ENCODE measurements at regions not wholly inside any gene's neighbourhood (a gene's known extent, or its start where the extent isn't known, plus 50 kb on each side); places are given as distances from the start of the nearest gene placed in this dataset.

DNA sequence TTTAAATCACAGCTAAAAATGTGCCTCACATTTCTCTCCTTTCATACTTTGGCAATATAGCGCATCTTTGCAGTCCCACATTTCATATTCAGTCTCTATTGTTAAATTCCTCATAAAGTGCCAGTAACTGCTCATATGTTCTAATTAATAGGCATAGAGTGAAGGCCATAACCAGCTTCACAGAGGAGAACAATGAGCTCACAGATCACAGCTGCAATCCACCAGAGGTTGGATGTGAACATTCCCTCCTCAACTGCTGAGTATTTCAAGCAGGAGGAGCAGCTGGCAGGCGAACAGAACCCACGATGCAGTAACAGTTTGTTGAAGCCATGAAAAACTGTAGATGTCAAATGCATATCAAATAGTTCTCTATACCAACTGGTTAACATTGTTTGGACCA lies 2088.7 kb upstream of the AGA start:
- BruUV-seq (replicated peaks) = no TSS peak
- DNase-seq (ENCODE audit: low read depth, low spot score) (no peak), ATAC-seq (no peak)
- Histone ChIP-seq H3K79me2 (ENCODE audit: insufficient read depth, low read length) (no peaks in the 10 kb centered on the region), H3K36me3 (ENCODE audit: control insufficient read depth in 1 of 2, insufficient read depth in 2 of 2, low read length in 2 of 2) (no peaks in the 10 kb centered on the region), H3K4me1 (ENCODE audit: control insufficient read depth in 1 of 2, insufficient read depth in 2 of 2, low read length in 2 of 2) (no peaks in the 10 kb centered on the region), H4K20me1 (ENCODE audit: insufficient read depth) (no peaks in the 10 kb centered on the region), H3K9me3 (ENCODE audit: control insufficient read depth in 1 of 2, insufficient read depth in 1 of 2, low read depth in 1 of 2, low read length in 2 of 2) (no peaks in the 10 kb centered on the region), H3K4me2 (ENCODE audit: low read length) (no peak overlapping the region), H3K27ac (ENCODE audit: low read depth, low read length) (no peak overlapping the region), H3K9ac (ENCODE audit: low read length) (no peak overlapping the region), H3K27me3 (ENCODE audit: insufficient read depth, low read length) (no peaks in the 10 kb centered on the region), H3K4me3 (replicated peaks in 1 of 2; ENCODE audit: low read depth in 1 of 2, low read length in 2 of 2) (no peak overlapping the region), H3K9me2 (ENCODE audit: insufficient read depth) (no peaks in the 10 kb centered on the region), H2AFZ (ENCODE audit: low read depth, low read length, poor library complexity, severe bottlenecking) (no peak overlapping the region)
- ChIA-PET RAD21 (ENCODE audit: low non-redundant PET in 1 of 2, low total read pairs in 2 of 2, uncharacterized antibody in 2 of 2, unreplicated experiment in 2 of 2) (no interaction called here), POLR2A (no interaction called here), CTCF (no interaction called here)
- TF ChIP-seq, protein P1, sequence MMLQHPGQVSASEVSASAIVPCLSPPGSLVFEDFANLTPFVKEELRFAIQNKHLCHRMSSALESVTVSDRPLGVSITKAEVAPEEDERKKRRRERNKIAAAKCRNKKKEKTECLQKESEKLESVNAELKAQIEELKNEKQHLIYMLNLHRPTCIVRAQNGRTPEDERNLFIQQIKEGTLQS (IDR thresholded peaks at IDR 0.05) = no peak
- TF ChIP-seq EZH2 (IDR thresholded peaks at IDR 0.05) = no peak
- TF ChIP-seq TCF7L2 (IDR thresholded peaks at IDR 0.05; ENCODE audit: borderline replicate concordance, extremely low read depth, insufficient read depth, insufficient read length) = no peak
- no peak for TF ChIP-seq EZH2phosphoT487 (IDR thresholded peaks at IDR 0.05; ENCODE audit: borderline replicate concordance)
- TF ChIP-seq POLR2A (IDR thresholded peaks at IDR 0.05; ENCODE audit: borderline replicate concordance, extremely low read depth, insufficient read depth, insufficient read length) = no peak
- TF ChIP-seq ZFX (IDR thresholded peaks at IDR 0.05) = no peak
- TF ChIP-seq, protein P2, sequence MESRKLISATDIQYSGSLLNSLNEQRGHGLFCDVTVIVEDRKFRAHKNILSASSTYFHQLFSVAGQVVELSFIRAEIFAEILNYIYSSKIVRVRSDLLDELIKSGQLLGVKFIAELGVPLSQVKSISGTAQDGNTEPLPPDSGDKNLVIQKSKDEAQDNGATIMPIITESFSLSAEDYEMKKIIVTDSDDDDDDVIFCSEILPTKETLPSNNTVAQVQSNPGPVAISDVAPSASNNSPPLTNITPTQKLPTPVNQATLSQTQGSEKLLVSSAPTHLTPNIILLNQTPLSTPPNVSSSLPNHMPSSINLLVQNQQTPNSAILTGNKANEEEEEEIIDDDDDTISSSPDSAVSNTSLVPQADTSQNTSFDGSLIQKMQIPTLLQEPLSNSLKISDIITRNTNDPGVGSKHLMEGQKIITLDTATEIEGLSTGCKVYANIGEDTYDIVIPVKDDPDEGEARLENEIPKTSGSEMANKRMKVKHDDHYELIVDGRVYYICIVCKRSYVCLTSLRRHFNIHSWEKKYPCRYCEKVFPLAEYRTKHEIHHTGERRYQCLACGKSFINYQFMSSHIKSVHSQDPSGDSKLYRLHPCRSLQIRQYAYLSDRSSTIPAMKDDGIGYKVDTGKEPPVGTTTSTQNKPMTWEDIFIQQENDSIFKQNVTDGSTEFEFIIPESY (IDR thresholded peaks at IDR 0.05; ENCODE audit: extremely low read depth, insufficient replicate concordance, low read length) = no peak
- no peak for TF ChIP-seq FOSL1 (IDR thresholded peaks at IDR 0.05; ENCODE audit: low read depth)
- TF ChIP-seq SP1 (IDR thresholded peaks at IDR 0.05; ENCODE audit: low read depth) = no peak
- TF ChIP-seq, protein P3, sequence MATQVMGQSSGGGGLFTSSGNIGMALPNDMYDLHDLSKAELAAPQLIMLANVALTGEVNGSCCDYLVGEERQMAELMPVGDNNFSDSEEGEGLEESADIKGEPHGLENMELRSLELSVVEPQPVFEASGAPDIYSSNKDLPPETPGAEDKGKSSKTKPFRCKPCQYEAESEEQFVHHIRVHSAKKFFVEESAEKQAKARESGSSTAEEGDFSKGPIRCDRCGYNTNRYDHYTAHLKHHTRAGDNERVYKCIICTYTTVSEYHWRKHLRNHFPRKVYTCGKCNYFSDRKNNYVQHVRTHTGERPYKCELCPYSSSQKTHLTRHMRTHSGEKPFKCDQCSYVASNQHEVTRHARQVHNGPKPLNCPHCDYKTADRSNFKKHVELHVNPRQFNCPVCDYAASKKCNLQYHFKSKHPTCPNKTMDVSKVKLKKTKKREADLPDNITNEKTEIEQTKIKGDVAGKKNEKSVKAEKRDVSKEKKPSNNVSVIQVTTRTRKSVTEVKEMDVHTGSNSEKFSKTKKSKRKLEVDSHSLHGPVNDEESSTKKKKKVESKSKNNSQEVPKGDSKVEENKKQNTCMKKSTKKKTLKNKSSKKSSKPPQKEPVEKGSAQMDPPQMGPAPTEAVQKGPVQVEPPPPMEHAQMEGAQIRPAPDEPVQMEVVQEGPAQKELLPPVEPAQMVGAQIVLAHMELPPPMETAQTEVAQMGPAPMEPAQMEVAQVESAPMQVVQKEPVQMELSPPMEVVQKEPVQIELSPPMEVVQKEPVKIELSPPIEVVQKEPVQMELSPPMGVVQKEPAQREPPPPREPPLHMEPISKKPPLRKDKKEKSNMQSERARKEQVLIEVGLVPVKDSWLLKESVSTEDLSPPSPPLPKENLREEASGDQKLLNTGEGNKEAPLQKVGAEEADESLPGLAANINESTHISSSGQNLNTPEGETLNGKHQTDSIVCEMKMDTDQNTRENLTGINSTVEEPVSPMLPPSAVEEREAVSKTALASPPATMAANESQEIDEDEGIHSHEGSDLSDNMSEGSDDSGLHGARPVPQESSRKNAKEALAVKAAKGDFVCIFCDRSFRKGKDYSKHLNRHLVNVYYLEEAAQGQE (IDR thresholded peaks at IDR 0.05; ENCODE audit: low read depth) = no peak
- TF ChIP-seq ZNF274 (IDR thresholded peaks at IDR 0.05; ENCODE audit: low read depth, low read length) = no peak
- no peak for TF ChIP-seq CBX3 (IDR thresholded peaks at IDR 0.05; ENCODE audit: low read depth)
- TF ChIP-seq POLR2AphosphoS5 (IDR thresholded peaks at IDR 0.05; ENCODE audit: low read depth, low read length) = no peak
- no peak for TF ChIP-seq SRF (IDR thresholded peaks at IDR 0.05; ENCODE audit: low read depth)
- TF ChIP-seq, protein P4, sequence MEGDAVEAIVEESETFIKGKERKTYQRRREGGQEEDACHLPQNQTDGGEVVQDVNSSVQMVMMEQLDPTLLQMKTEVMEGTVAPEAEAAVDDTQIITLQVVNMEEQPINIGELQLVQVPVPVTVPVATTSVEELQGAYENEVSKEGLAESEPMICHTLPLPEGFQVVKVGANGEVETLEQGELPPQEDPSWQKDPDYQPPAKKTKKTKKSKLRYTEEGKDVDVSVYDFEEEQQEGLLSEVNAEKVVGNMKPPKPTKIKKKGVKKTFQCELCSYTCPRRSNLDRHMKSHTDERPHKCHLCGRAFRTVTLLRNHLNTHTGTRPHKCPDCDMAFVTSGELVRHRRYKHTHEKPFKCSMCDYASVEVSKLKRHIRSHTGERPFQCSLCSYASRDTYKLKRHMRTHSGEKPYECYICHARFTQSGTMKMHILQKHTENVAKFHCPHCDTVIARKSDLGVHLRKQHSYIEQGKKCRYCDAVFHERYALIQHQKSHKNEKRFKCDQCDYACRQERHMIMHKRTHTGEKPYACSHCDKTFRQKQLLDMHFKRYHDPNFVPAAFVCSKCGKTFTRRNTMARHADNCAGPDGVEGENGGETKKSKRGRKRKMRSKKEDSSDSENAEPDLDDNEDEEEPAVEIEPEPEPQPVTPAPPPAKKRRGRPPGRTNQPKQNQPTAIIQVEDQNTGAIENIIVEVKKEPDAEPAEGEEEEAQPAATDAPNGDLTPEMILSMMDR (IDR thresholded peaks at IDR 0.05 in 2 of 3, conservative IDR thresholded peaks at IDR 0.05 in 1 of 3; ENCODE audit: borderline replicate concordance in 1 of 3, insufficient read depth in 1 of 3, low read depth in 2 of 3, low read length in 2 of 3) = no peak
- intact Hi-C loops (cut with micrococcal nuclease) = no loop called here

Measured in HCT116 (cell line).